ENCODE measurements at regions not wholly inside any gene's neighbourhood (a gene's known extent, or its start where the extent isn't known, plus 50 kb on each side); places are given as distances from the start of the nearest gene placed in this dataset.

- H4K20me1 ChIP-seq (ENCODE audit: insufficient read depth, low read length): no peaks in the 10 kb centered on the region
- no TSS peak for BruUV-seq (replicated peaks)
- ATAC-seq (no peak), DNase-seq (ENCODE audit: low spot score) (no peak), FAIRE-seq (no peak)
- intact Hi-C loops (cut with micrococcal nuclease; ENCODE audit: unreplicated experiment): no loop called here
- no peak overlapping the region for H3K27ac ChIP-seq (ENCODE audit: extremely low read length, insufficient read depth, low read length)
- H3K9ac ChIP-seq (ENCODE audit: insufficient read depth, low read depth, low read length): no peak overlapping the region
- no peak overlapping the region for H3K4me2 ChIP-seq (ENCODE audit: low read depth, low read length)
- H3K4me3 ChIP-seq (replicated peaks in 1 of 3; ENCODE audit: insufficient read depth in 1 of 3, low read depth in 2 of 3, low read length in 3 of 3): no peak overlapping the region
- in situ Hi-C loops (cut with HindIII; ENCODE audit: extremely low pct_ligation_motif_present, low pct_unique_long_range_greater_than_20kb): no loop called here
- H3K27me3 ChIP-seq (ENCODE audit: control insufficient read depth in 1 of 2, insufficient read depth in 2 of 2, low read length in 2 of 2): no peaks in the 10 kb centered on the region; a peak in 1 of 5 replicates
- H3K9me3 ChIP-seq (ENCODE audit: low read length): no peaks in the 10 kb centered on the region
- H3K79me2 ChIP-seq (ENCODE audit: insufficient read depth, low read length): no peaks in the 10 kb centered on the region
- TF ChIP-seq ZNF672 (CRISPR knock-in tag; IDR thresholded peaks at IDR 0.05): no peak
- TF ChIP-seq SPEN (CRISPR knock-in tag; IDR thresholded peaks at IDR 0.05; ENCODE audit: low read depth): no peak
- TF ChIP-seq E2F5 (CRISPR knock-in tag; conservative IDR thresholded peaks at IDR 0.05): no peak
- no peak for TF ChIP-seq E2F2 (CRISPR knock-in tag; IDR thresholded peaks at IDR 0.05; ENCODE audit: borderline replicate concordance)
- no peaks in the 10 kb centered on the region for H3K36me3 ChIP-seq (replicated peaks in 1 of 2; ENCODE audit: control insufficient read depth in 1 of 2, insufficient read depth in 2 of 2, low read length in 2 of 2)
- ChIA-PET CTCF (ENCODE audit: low intra/inter-chr PET ratio, low total read pairs) (no interaction called here), POLR2A (no interaction called here)
- 25% methylated on average over 2 of the region's 4 CpGs for WGBS (ENCODE audit: low lambda C conversion rate)
- peaks cover 19% of the 10 kb centered on the region for H3K4me1 ChIP-seq (ENCODE audit: insufficient read depth, low read length)
- no peak overlapping the region for H2AFZ ChIP-seq (ENCODE audit: low read length)
These were observed 175.1 kb downstream of the ANKRD30B start for GRCh38 chr18:14922965-14923565.

- Histone ChIP-seq H3K4me3 (replicated peaks in 1 of 3; ENCODE audit: insufficient read depth in 1 of 3, low read depth in 2 of 3, low read length in 3 of 3) (no peak overlapping the region), H4K20me1 (ENCODE audit: insufficient read depth, low read length) (no peaks in the 10 kb centered on the region), H3K4me2 (ENCODE audit: low read depth, low read length) (no peak overlapping the region), H2AFZ (ENCODE audit: low read length) (no peak overlapping the region), H3K9me3 (ENCODE audit: low read length) (no peaks in the 10 kb centered on the region), H3K4me1 (ENCODE audit: insufficient read depth, low read length) (peaks cover 13% of the 10 kb centered on the region), H3K9ac (ENCODE audit: insufficient read depth, low read depth, low read length) (no peak overlapping the region), H3K27ac (ENCODE audit: extremely low read length, insufficient read depth, low read length) (no peak overlapping the region), H3K36me3 (replicated peaks in 1 of 2; ENCODE audit: control insufficient read depth in 1 of 2, insufficient read depth in 2 of 2, low read length in 2 of 2) (no peaks in the 10 kb centered on the region), H3K27me3 (ENCODE audit: control insufficient read depth in 1 of 2, insufficient read depth in 2 of 2, low read length in 2 of 2) (no peaks in the 10 kb centered on the region; a peak in 1 of 5 replicates), H3K79me2 (ENCODE audit: insufficient read depth, low read length) (no peaks in the 10 kb centered on the region)
- BruUV-seq (replicated peaks): no TSS peak
- in situ Hi-C loops (cut with HindIII; ENCODE audit: extremely low pct_ligation_motif_present, low pct_unique_long_range_greater_than_20kb) (no loop called here), intact Hi-C loops (cut with micrococcal nuclease; ENCODE audit: unreplicated experiment) (no loop called here)
- POLR2A ChIA-PET: no interaction called here
- TF ChIP-seq ZNF615 (CRISPR knock-in tag; IDR thresholded peaks at IDR 0.05; ENCODE audit: borderline replicate concordance): no peak
- TF ChIP-seq ARNT (IDR thresholded peaks at IDR 0.05): no peak
- no peak for TF ChIP-seq JUND (CRISPR knock-in tag; IDR thresholded peaks at IDR 0.05)
- TF ChIP-seq ZSCAN21 (CRISPR knock-in tag; IDR thresholded peaks at IDR 0.05; ENCODE audit: borderline replicate concordance): no peak
- TF ChIP-seq MIER2 (CRISPR knock-in tag; IDR thresholded peaks at IDR 0.05): no peak
- TF ChIP-seq ZNF33B (CRISPR knock-in tag; IDR thresholded peaks at IDR 0.05): no peak
- TF ChIP-seq ZBTB38 (CRISPR knock-in tag; IDR thresholded peaks at IDR 0.05): no peak
- WGBS (ENCODE audit: low lambda C conversion rate): 62% methylated on average over 4 of the region's 4 CpGs
- CTCF ChIA-PET (ENCODE audit: low intra/inter-chr PET ratio, low total read pairs): no interaction called here
- DNase-seq (ENCODE audit: low spot score) (no peak), ATAC-seq (no peak), FAIRE-seq (no peak)
These were observed 176.3 kb downstream of the ANKRD30B start for GRCh38 chr18:14924226-14924625.
